HCT116 (cell line): ENCODE measurements at regions not wholly inside any gene's neighbourhood (a gene's known extent, or its start where the extent isn't known, plus 50 kb on each side); places are given as distances from the start of the nearest gene placed in this dataset.
A peak's percentile ranks its signal among the peaks of the same experiment; 100 is the strongest.

Experiments used
- ATAC-seq: fragments of 200-7000 bp; cut with Tn5 transposase; 2 replicates; pipeline ENCODE4 v1.9.1; 2020; ENCODE audit warnings: mild to moderate bottlenecking, moderate library complexity
- BruUV-seq: library from RNA; stranded (reverse); fragments of 400-500 nt; replicated peaks from 2 replicates; lab custom pipeline; 2021; lab: Mats Ljungman, UMichigan
- CTCF ChIA-PET: fragments of 300-600 bp; sonication (Branson Sonifier 250); formaldehyde crosslinking; loops from one replicate; lab custom pipeline; 2021; ENCODE audit warnings: antibody characterized with exemption; lab: Charles Lee
- POLR2A ChIA-PET: fragments of 300-600, 350-600 bp; sonication (Branson Sonifier 250); formaldehyde crosslinking; loops from one replicate; lab custom pipeline; 2021; ENCODE audit warnings: antibody characterized with exemption; lab: Charles Lee
- RAD21 ChIA-PET, 2 experiments: fragments of 300-600 bp; sonication (Branson Sonifier 250); formaldehyde crosslinking; loops; one replicate each; lab custom pipeline; 2023; ENCODE audit warnings: low total read pairs in 2 of 2; ENCODE audit not compliant: uncharacterized antibody in 2 of 2, unreplicated experiment in 2 of 2, low non-redundant PET in 1 of 2; lab: Charles Lee
- DNase-seq: peaks from one replicate; pipeline ENCODE4 v3.0.0-alpha.2; 2010; ENCODE audit warnings: low read depth, low spot score
- H2AFZ ChIP-seq: fragments of 200-600 bp; shearing (Covaris generic), sonication (generic); 2 replicates; pipeline ENCODE4 v1.6.1; 2017; ENCODE audit warnings: low read depth, mixed run types, mixed read lengths, antibody characterized with exemption, low read length; ENCODE audit not compliant: poor library complexity, severe bottlenecking
- H3K27ac ChIP-seq: 2 replicates; pipeline ENCODE4 v1.5.1; 2012; ENCODE audit warnings: low read depth, low read length
- H3K27me3 ChIP-seq: fragments of 200-600 bp; sonication (generic); 2 replicates; pipeline ENCODE4 v1.6.1; 2016; ENCODE audit warnings: mixed run types, low read length, mixed read lengths; ENCODE audit not compliant: insufficient read depth
- H3K36me3 ChIP-seq, 2 experiments: fragments of 200-500 bp in 1 of 2; fragments of 200-600 bp in 1 of 2; sonication (Bioruptor generic) in 1 of 2; sonication (generic) in 1 of 2; 2 replicates each; pipeline versions ENCODE4 v1.5.1 to v1.6.1; 2014 to 2016; ENCODE audit warnings: low read length in 2 of 2, inconsistent platforms in 1 of 2, mixed read lengths in 1 of 2, mixed run types in 1 of 2; ENCODE audit not compliant: insufficient read depth in 2 of 2, control insufficient read depth in 1 of 2
- H3K4me1 ChIP-seq, 2 experiments: fragments of 200-600 bp in 1 of 2; sonication (generic) in 1 of 2; 2 replicates each; pipeline versions ENCODE4 v1.5.1 to v1.6.1; 2012 to 2017; ENCODE audit warnings: low read length in 2 of 2, inconsistent platforms in 1 of 2, mild to moderate bottlenecking in 1 of 2, mixed read lengths in 1 of 2, mixed run types in 1 of 2, moderate library complexity in 1 of 2; ENCODE audit not compliant: insufficient read depth in 2 of 2, control insufficient read depth in 1 of 2
- H3K4me2 ChIP-seq: fragments of 200-600 bp; sonication (generic); 2 replicates; pipeline ENCODE4 v1.6.1; 2017; ENCODE audit warnings: mixed run types, low read length, mixed read lengths
- H3K4me3 ChIP-seq, 2 experiments: fragments of 200-600 bp in 1 of 2; sonication (generic) in 1 of 2; replicated peaks in 1 of 2; 2 replicates each; pipeline ENCODE4 v1.5.1; 2011 to 2016; ENCODE audit warnings: low read length in 2 of 2, control low read depth in 1 of 2, low read depth in 1 of 2, mild to moderate bottlenecking in 1 of 2, mixed read lengths in 1 of 2, mixed run types in 1 of 2
- H3K79me2 ChIP-seq: fragments of 200-600 bp; sonication (generic); 2 replicates; pipeline ENCODE4 v1.6.1; 2017; ENCODE audit warnings: mild to moderate bottlenecking, mixed run types, low read length, moderate library complexity, mixed read lengths; ENCODE audit not compliant: insufficient read depth
- H3K9ac ChIP-seq: fragments of 200-600 bp; sonication (generic); 2 replicates; pipeline ENCODE4 v1.6.1; 2016; ENCODE audit warnings: low read length, mixed read lengths
- H3K9me2 ChIP-seq: fragments of 200-600 bp; sonication (generic), shearing (Covaris generic); 2 replicates; pipeline ENCODE4 v1.6.1; 2017; ENCODE audit warnings: mixed run types, mild to moderate bottlenecking, moderate library complexity; ENCODE audit not compliant: insufficient read depth
- H3K9me3 ChIP-seq, 2 experiments: fragments of 200-500 bp in 1 of 2; fragments of 200-600 bp in 1 of 2; sonication (Bioruptor generic) in 1 of 2; sonication (generic) in 1 of 2; 2 replicates each; pipeline ENCODE4 v1.6.1; 2014 to 2017; ENCODE audit warnings: low read length in 2 of 2, mixed read lengths in 2 of 2, inconsistent platforms in 1 of 2, low read depth in 1 of 2, mild to moderate bottlenecking in 1 of 2, mixed run types in 1 of 2, moderate library complexity in 1 of 2; ENCODE audit not compliant: control insufficient read depth in 1 of 2, insufficient read depth in 1 of 2
- H4K20me1 ChIP-seq: fragments of 200-600 bp; sonication (generic), shearing (Covaris generic); 2 replicates; pipeline ENCODE4 v1.6.1; 2017; ENCODE audit warnings: mixed run types, mild to moderate bottlenecking, moderate library complexity; ENCODE audit not compliant: insufficient read depth
- CTCF ChIP-seq, 3 experiments: fragments of 200-600 bp in 1 of 3; sonication (generic) in 1 of 3; IDR thresholded peaks in 2 of 3; conservative IDR thresholded peaks in 1 of 3; 2 replicates each; pipeline ENCODE4 v1.5.1; 2012 to 2017; ENCODE audit warnings: low read depth in 2 of 3, low read length in 2 of 3, antibody characterized with exemption in 1 of 3, borderline replicate concordance in 1 of 3, control low read depth in 1 of 3, mild to moderate bottlenecking in 1 of 3, mixed read lengths in 1 of 3, mixed run types in 1 of 3, moderate library complexity in 1 of 3; ENCODE audit not compliant: insufficient read depth in 1 of 3
- FOSL1 ChIP-seq: IDR thresholded peaks from 2 replicates; pipeline ENCODE4 v1.6.1; 2012; ENCODE audit warnings: low read depth
- SIN3A ChIP-seq: IDR thresholded peaks from 2 replicates; pipeline ENCODE4 v1.6.1; 2012; ENCODE audit warnings: low read depth
- YY1 ChIP-seq: IDR thresholded peaks from 2 replicates; pipeline ENCODE4 v1.6.1; 2011; ENCODE audit warnings: low read length, low read depth, moderate library complexity, mild to moderate bottlenecking; ENCODE audit not compliant: insufficient replicate concordance; ENCODE audit errors: extremely low read depth
- ZBTB33 ChIP-seq: IDR thresholded peaks from 2 replicates; pipeline ENCODE4 v1.6.1; 2011; ENCODE audit warnings: mild to moderate bottlenecking, low read length, moderate library complexity; ENCODE audit not compliant: insufficient replicate concordance; ENCODE audit errors: extremely low read depth
- intact Hi-C: fragments of 100-400 bp; cut with micrococcal nuclease; formaldehyde crosslinking; loops from 2 replicates; pipeline ENCODE4 v1.10.0; 2022

- TF ChIP-seq ZBTB33 (no peak), FOSL1 (no peak), CTCF (IDR thresholded peaks at IDR 0.05 in 2 of 3, conservative IDR thresholded peaks at IDR 0.05 in 1 of 3; ENCODE audit: borderline replicate concordance in 1 of 3, insufficient read depth in 1 of 3, low read depth in 2 of 3, low read length in 2 of 3) (peak; percentile 95 to 100 (median 98)), SIN3A (no peak)
These were observed 73.5 kb upstream of the PRSS3 start (continued) for GRCh38 chr9:33721674-33722358.

- TF ChIP-seq CTCF (IDR thresholded peaks at IDR 0.05 in 2 of 3, conservative IDR thresholded peaks at IDR 0.05 in 1 of 3; ENCODE audit: borderline replicate concordance in 1 of 3, insufficient read depth in 1 of 3, low read depth in 2 of 3, low read length in 2 of 3) (peak in 1 of 3 experiments; percentile 8; a peak in 1 of 6 replicates), YY1 (no peak)
- RAD21 ChIA-PET: interaction anchor here (2.0 to 2.9 kb wide), 2 partner anchors 98 to 99 kb away, joined by 25 to 27 read pairs; no protein-coding TSS in a partner anchor
- Histone ChIP-seq H3K9me3 (no peaks in the 10 kb centered on the region), H3K27ac (no peak overlapping the region), H3K79me2 (no peaks in the 10 kb centered on the region), H3K27me3 (no peaks in the 10 kb centered on the region), H3K4me2 (no peak overlapping the region), H3K4me1 (peaks cover 0 to 5% of the 10 kb centered on the region in 2 experiments; a peak in 2 of 4 replicates), H3K36me3 (no peaks in the 10 kb centered on the region), H4K20me1 (no peaks in the 10 kb centered on the region), H2AFZ (peak overlapping the region; percentile 44), H3K9ac (no peak overlapping the region), H3K9me2 (no peaks in the 10 kb centered on the region), H3K4me3 (no peak overlapping the region)
- ATAC-seq: no peak
- CTCF ChIA-PET: interaction anchor here (0.9 to 8.4 kb wide), 6 partner anchors 15 to 248 kb away, joined by 3 to 190 read pairs (median 4); partner anchors contain the start of gene NOL6
- no TSS peak for BruUV-seq
- intact Hi-C loops: loop anchor here (1.0 to 5.0 kb wide), 4 partner anchors 98 to 493 kb away; partner anchors contain the start of gene AQP7
- POLR2A ChIA-PET: interaction anchor here (1.5 kb wide), 1 partner anchor 98 kb away, joined by 6 read pairs; no protein-coding TSS in a partner anchor
- DNase-seq: no peak
These were observed 73.0 kb upstream of the PRSS3 start for GRCh38 chr9:33722359-33722675.
